HG02885 (cell line): ENCODE measurements at regions not wholly inside any gene's neighbourhood (a gene's known extent, or its start where the extent isn't known, plus 50 kb on each side); places are given as distances from the start of the nearest gene placed in this dataset.

Source experiments
- ATAC-seq: cut with Tn5 transposase; IDR thresholded peaks from one replicate; pipeline ENCODE4 v1.9.1; 2021; ENCODE audit warnings: mild to moderate bottlenecking; ENCODE audit not compliant: unreplicated experiment, poor library complexity

DNA sequence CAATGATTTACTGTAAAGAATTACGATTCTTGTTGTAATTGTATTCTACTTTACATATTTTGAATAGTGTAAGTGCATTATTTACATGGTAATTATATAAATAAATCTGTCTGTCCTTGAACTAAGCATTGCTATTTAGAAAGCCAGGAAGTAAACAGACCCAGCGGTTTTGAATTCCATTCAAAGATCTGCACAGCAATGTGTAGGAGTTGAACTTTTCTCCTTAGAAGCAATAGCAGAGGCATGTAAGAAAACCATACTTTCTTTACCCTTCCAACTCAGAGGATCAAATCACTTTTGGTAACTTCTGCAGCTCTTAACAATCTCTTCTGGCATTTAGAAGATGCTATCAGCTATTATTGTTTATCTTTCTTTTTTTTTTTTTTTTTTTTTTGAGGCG is 109.2 kb upstream of the VRK2 start:
- ATAC-seq, result no peak

DNA sequence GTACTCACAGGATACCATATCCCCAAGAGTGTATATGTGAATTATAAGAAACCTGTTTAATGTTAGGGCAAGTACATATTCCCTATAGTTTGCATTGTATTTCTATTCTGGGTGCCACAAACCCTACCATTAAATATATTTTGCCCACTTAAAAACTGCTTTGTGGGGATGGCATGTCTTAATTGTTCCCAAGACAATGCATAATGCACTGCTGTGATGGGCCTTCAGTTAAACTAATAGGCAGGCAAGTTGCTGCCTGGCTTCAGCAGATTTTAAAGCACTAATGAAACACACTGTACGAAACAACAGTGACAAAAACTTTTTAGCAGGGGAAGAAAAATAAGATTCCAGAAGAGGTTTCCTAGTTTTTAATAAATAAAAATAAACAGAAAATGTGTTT is 104.8 kb upstream of the VRK2 start:
- no peak for ATAC-seq

DNA sequence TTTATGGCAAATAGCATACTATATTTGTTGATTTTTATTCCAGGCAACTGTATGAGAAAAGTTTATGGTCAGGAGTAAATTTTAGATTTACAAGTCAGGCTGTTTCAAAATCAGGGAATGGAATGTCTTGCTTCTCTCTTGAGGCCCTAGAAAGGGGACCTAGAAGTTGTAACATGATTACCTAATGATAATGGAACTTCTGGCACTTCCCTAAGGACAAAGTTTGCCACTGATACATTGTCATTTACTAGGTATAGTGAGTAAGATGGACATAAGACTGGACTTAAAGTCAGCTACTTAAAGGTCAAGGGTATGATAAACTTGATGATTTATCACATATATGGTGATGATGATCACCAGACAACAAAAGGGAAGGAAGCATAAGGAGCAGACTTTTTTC is 103.3 kb upstream of the VRK2 start:
- no peak for ATAC-seq

DNA sequence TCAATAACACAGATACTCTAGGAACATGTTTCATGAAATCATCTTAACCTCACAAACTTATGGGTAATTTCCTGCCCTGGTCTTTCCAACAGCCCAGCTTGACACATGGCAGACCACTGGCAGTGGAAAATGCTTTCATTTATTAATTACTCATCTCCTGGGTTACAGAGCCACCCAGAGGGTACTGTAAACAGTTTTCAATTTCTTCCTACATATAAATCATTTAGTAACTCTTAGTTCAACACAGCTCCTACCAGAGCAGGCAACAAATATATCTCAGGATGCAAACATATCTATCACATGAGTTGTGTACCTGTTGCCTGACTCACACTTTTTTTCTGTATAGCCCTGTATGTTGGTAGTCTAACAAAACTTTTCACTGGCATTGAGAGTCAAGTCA is 99.2 kb upstream of the VRK2 start:
- ATAC-seq, result no peak

DNA sequence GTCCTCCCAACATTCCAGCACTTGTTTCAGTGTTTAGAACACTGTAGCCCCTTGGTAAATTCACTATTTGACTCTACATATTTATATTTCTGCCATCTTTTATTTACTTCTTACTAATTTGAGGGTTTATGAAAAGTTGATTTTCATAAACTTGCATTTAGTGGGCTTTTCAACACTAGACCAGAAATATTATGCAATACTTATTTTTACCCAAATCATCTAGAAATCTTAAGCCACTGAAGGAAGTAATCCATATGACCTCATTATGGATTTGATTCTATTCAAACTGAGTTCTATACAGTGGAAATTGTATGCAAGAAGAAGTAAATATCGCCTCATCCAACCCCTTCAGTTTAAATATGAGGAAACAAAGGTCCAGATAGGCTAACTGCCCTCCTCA is 92.6 kb upstream of the VRK2 start:
- no peak for ATAC-seq

DNA sequence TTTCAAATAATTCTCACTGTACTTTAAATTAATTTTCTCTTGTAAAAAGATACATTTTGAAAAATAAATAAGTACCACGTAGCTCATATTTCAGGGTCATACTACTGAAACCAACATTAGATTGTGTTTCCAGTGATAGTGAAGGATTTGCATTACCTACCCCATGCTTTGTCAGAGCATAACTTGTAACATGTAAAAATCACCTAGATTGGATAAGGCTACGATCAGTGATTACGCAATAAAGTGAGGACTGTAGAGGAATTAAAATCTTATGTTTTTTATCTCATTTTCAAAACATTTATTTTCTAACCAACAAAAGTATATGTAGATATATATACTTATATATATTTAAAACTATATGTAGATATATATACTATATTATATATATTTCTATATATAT is 89.4 kb upstream of the VRK2 start:
- no peak for ATAC-seq

DNA sequence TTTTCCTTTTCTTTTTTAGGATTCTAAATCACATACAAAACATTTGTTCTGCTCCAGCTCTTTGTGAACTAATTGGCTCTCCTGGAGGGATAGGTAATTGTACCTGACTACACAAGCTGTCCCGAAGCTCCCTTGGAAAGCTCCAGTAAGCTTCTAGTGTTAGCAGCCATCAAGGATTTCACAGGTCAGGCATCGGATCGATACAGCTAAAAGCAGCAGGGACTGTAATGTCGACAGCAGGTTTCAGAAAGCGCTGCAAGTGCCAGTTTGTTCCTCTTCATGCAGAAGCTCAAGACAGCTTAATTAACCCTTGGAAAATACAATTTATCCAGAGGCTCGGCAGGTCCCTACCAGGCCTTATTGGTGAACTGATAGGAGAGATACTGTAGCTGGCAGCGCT is 87.2 kb upstream of the VRK2 start:
- ATAC-seq, result no peak

DNA sequence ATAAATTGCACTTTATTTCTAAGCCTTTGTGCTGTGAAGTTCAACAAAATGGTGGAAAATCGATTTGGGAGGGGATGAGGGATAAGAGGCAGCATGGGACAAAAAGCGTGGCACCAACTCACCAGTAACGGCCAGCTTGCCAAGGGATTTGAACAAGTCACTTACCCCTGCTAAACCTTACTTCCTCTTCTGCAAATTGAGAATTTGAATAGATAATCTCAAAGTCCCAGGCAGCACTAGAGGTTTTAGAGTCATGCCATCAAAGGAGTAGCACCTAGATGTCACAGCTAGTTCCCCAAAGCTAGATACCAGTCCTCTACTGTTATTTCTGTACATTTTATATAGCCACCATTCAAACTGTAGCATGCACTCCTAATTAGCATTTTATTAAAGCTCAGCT is 83.7 kb upstream of the VRK2 start:
- no peak for ATAC-seq

DNA sequence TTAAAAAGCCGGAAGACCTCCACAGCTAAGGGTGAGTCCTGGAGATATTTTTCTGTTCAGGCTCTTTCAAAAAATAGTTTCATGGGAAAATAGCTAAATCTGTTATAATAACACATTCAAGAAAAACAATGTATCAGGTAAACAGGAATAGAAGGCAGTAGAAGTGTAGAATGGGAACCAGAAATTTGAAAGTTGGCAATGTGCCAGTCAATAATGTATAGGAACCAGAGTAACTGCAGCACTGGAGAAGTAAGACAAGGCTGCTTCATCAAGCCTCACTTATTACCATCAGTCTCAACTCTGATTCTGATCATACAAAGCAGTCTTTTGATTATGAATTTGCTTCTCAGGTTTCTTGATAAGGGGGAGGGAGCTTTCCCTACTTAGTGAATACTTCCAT is 81.4 kb upstream of the VRK2 start:
- no peak for ATAC-seq

DNA sequence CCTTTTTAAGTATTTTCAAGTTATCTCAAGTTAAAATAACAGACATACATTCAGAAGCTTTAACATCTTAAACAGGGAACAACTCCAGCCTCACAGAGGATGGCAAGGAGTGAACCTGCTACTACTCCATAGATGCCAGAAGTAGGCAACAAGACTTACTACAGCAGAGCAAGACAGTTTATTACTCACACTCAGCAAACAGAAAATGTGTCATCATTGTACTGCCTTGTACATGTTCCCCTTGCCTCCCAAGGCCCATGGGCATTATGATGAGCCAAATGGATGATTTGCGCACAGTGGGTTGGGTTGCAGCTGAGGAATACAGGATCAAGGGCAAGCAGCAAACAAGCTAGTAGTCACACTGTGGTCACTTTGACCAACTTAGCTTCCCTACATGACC is 80.6 kb upstream of the VRK2 start:
- ATAC-seq, result no peak

DNA sequence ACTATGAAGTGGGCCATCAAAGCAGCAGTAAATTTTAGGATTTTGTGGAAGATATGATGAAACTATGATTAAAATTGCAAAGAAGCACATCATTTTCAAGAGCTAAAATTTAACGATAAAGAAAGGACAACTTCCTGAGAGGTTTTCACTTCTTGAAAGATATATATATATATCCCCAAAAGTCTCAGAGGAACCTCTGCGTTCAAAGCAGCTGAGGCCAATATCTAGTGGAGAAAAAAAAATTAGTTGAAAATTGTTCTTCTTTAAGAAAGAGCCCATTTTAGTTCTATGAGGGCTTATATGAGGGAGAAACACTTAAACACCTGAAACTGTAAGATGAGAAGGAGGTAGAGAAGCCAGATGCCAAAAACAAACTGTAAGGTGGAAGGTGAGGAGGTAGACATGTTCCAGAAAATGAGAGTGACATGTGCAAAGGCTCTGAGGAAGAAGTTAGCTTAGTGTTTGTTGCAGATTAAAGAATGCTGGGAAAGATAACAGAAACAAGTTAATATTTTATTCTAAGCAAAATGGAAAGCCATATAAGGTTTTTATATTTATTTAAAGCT is 72.9 kb upstream of the VRK2 start:
- ATAC-seq, result no peak

DNA sequence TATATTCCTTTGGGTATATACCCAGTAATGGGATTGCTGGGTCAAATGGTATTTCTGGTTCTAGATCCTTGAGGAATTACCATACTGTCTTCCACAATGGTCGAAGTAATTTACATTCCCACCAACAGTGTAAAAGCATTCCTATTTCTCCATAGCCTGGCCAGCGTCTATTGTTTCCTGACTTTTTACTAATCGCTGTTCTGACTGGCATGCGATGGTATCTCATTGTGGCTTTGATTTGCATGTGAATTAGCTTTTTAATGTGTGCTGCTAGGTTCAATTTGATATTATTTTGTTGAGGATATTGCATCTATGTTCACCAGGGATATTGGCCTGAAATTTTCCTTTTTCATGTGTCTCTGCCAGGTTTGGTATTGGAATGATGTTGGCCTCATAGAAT is 67.4 kb upstream of the VRK2 start:
- ATAC-seq, result no peak

DNA sequence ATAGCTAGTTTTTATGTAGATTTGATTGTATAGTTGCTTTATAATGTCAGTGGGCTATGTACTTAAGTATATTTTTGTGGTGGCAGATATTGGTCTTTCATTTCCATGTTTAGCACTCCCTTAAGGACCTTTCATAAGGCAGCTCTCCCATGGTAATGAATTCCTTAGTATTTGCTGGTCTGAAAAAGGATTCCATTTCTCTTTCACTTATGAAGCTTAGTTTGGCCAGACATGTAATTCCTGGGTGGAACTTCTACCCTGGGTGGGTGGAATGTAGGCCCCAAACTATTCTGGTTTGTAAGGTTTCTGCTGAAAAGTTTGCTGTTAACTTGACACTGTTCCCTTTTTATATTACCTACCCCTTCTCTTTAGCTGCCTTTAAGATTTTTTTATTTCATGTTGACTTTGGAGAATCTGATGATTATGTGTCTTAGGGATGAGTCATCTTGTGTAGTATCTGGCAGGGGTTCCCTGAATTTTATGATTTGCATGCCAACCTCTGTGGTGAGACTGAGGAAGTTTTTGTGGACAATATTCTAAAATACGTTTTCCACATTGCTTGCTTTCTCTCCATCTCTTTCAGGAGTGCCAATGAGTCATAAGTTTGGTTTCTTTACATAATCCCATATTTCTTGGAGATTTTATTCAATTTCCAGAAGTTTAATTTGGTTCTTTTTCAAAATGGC is 65.4 kb upstream of the VRK2 start:
- ATAC-seq, result no peak

DNA sequence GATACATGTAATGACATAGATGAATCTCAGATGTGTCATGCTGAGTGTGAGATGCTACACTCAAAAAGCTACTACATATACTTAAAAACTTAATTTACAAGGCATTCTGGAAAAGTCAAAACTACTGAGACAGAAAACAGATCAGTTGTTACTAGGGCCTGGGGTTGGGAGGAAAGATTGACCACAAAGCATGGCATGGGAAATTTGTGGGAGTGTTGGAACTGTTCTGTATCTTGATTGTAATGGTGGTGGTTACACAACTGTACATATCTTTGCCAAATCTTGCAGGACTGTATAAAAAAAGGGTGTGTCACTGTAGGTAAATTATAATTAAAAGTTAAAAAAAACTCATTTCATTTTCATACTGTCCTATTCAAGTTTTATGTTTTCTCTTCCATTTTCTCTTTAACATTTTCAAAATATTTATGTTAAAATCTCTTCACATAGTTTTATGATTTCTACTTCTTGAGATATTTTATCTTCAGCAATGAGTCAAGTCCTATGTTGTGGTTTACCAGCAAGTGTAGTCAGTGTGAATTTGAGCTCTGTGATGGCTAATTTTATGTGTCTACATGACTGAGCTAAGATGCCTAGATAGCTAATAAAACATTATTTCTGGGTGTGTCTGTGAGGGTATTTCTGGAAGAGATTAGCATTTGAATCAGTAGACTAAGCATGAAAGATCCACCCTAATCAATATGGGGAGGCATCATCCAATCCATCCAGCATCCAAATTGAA is 58.6 kb upstream of the VRK2 start:
- ATAC-seq, result no peak

DNA sequence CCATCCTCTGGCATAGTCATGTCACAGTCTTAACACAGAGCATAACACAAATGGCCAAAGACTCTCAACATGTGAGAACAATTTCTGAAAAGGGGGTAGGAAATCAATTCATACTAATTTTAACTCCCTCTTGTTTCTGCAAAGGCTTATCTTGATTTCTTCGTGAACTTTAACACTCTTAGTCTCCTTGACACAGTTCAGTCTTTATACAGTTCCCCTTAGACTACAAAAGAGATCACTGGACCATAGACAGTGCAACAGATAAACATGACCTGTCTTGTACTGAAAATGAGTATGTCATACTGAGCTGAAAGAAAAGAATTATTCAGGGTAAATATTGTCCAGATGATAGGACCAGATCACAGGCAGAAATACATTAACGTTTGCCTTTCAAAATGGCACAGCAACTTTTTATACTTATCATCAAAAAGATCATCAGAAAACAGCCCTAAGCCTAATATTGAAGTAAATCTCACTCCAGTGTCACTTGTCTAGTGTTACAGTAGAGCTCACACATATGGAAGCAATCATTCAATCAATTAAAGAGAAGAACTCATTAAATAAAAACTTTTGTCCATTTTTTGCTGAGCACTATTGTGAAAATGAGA is 56.4 kb upstream of the VRK2 start:
- ATAC-seq, result no peak
